Endodermal cell (in vitro differentiated cells): ENCODE measurements at regions not wholly inside any gene's neighbourhood (a gene's known extent, or its start where the extent isn't known, plus 50 kb on each side); places are given as distances from the start of the nearest gene placed in this dataset.

ENCODE experiments used
- DNase-seq: peaks from one replicate; pipeline ENCODE4 v3.0.0-alpha.2; 2017
- H3K27ac ChIP-seq: 2 replicates; pipeline ENCODE4 v1.5.1; 2013; ENCODE audit warnings: mild to moderate bottlenecking, low read depth, low read length, moderate library complexity
- H3K27me3 ChIP-seq: 2 replicates; pipeline ENCODE4 v1.6.1; 2013; ENCODE audit warnings: mild to moderate bottlenecking, low read length, moderate library complexity; ENCODE audit not compliant: insufficient read depth, control insufficient read depth, poor library complexity, severe bottlenecking
- H3K36me3 ChIP-seq: 2 replicates; pipeline ENCODE4 v1.7.0; 2013; ENCODE audit warnings: mild to moderate bottlenecking, low read length, moderate library complexity; ENCODE audit not compliant: control insufficient read depth, insufficient read depth
- H3K4me1 ChIP-seq: one replicate; pipeline ENCODE4 v1.7.0; 2013; ENCODE audit warnings: low read length; ENCODE audit not compliant: control insufficient read depth, insufficient read depth
- H3K4me3 ChIP-seq: 2 replicates; pipeline ENCODE4 v1.5.1; 2013; ENCODE audit warnings: mild to moderate bottlenecking, low read length, moderate library complexity
- H3K9ac ChIP-seq: 2 replicates; pipeline ENCODE4 v1.6.1; 2013; ENCODE audit warnings: mild to moderate bottlenecking, low read length, moderate library complexity; ENCODE audit not compliant: poor library complexity, severe bottlenecking; ENCODE audit errors: extremely low read depth
- H3K9me3 ChIP-seq: 2 replicates; pipeline ENCODE4 v1.6.1; 2013; ENCODE audit warnings: mild to moderate bottlenecking, low read length, moderate library complexity; ENCODE audit not compliant: control insufficient read depth
- H3K27ac Mint-ChIP-seq: 2 replicates; pipeline ENCODE4 v1.8.0; 2020; ENCODE audit warnings: mixed read lengths
- H3K27me3 Mint-ChIP-seq: 2 replicates; pipeline ENCODE4 v1.8.0; 2021; ENCODE audit warnings: mild to moderate bottlenecking, mixed read lengths; ENCODE audit not compliant: insufficient read depth
- H3K36me3 Mint-ChIP-seq: 2 replicates; pipeline ENCODE4 v1.8.0; 2020; ENCODE audit warnings: low read depth, mixed read lengths
- H3K4me1 Mint-ChIP-seq: 2 replicates; pipeline ENCODE4 v1.8.0; 2020; ENCODE audit warnings: mixed read lengths
- H3K4me3 Mint-ChIP-seq: 2 replicates; pipeline ENCODE4 v1.8.0; 2020; ENCODE audit warnings: mild to moderate bottlenecking, moderate library complexity, mixed read lengths
- H3K9me3 Mint-ChIP-seq: 2 replicates; pipeline ENCODE4 v1.8.0; 2020; ENCODE audit warnings: mild to moderate bottlenecking, mixed read lengths
- CTCF ChIP-seq: fragments of 200-600 bp; sonication (generic); conservative IDR thresholded peaks from 2 replicates; pipeline ENCODE4 v1.5.0; 2021; ENCODE audit warnings: antibody characterized with exemption, mild to moderate bottlenecking
- WGBS, 2 experiments: methylation state at CpG; one replicate each; pipeline versions ENCODE4 v1.1.5 to v1.1.7; 2013; ENCODE audit warnings: missing lambda C conversion rate in 2 of 2, mixed read lengths in 1 of 2; ENCODE audit not compliant: insufficient coverage in 1 of 2, insufficient read length in 1 of 2; 5-methylcytosine and 5-hydroxymethylcytosine counted together

- Mint-ChIP-seq H3K27me3 (no peaks in the 10 kb centered on the region), H3K4me3 (no peak overlapping the region), H3K27ac (no peak overlapping the region), H3K36me3 (no peaks in the 10 kb centered on the region), H3K9me3 (peaks cover 10% of the 10 kb centered on the region), H3K4me1 (no peaks in the 10 kb centered on the region)
- no peak overlapping the region for H3K4me3 ChIP-seq
- H3K9me3 ChIP-seq = peaks cover 6% of the 10 kb centered on the region
- no peak for TF ChIP-seq CTCF
- no peak overlapping the region for H3K27ac ChIP-seq
- H3K9ac ChIP-seq = no peak overlapping the region
- no peaks in the 10 kb centered on the region for H3K27me3 ChIP-seq
- DNase-seq = no peak
- no peaks in the 10 kb centered on the region for H3K36me3 ChIP-seq
- H3K4me1 ChIP-seq = no peaks in the 10 kb centered on the region
Measured at GRCh38 chr14:82345184-82345583, 811.5 kb upstream of the SEL1L start.

- no peak overlapping the region for H3K4me3 ChIP-seq
- no peaks in the 10 kb centered on the region for H3K27me3 ChIP-seq
- Mint-ChIP-seq H3K27me3 (no peaks in the 10 kb centered on the region), H3K4me1 (no peaks in the 10 kb centered on the region), H3K9me3 (peaks cover 4% of the 10 kb centered on the region), H3K4me3 (no peak overlapping the region), H3K27ac (no peak overlapping the region), H3K36me3 (no peaks in the 10 kb centered on the region)
- DNase-seq = no peak
- no peak overlapping the region for H3K9ac ChIP-seq
- no peak overlapping the region for H3K27ac ChIP-seq
- no peaks in the 10 kb centered on the region for H3K4me1 ChIP-seq
- H3K9me3 ChIP-seq = no peaks in the 10 kb centered on the region
- no peak for TF ChIP-seq CTCF
- no peaks in the 10 kb centered on the region for H3K36me3 ChIP-seq
Measured at GRCh38 chr14:82354126-82354525, 820.5 kb upstream of the SEL1L start.

- Mint-ChIP-seq H3K27ac (no peak overlapping the region), H3K4me3 (no peak overlapping the region), H3K36me3 (no peaks in the 10 kb centered on the region), H3K27me3 (no peaks in the 10 kb centered on the region), H3K9me3 (no peaks in the 10 kb centered on the region), H3K4me1 (no peaks in the 10 kb centered on the region)
- no peaks in the 10 kb centered on the region for H3K36me3 ChIP-seq
- DNase-seq = no peak
- WGBS, 2 experiments = 83 to 91% methylated on average over 3 of the region's 3 CpGs
- H3K27ac ChIP-seq = no peak overlapping the region
- no peak overlapping the region for H3K9ac ChIP-seq
- TF ChIP-seq CTCF = no peak
- H3K4me3 ChIP-seq = no peak overlapping the region
- no peaks in the 10 kb centered on the region for H3K4me1 ChIP-seq
- H3K9me3 ChIP-seq = no peaks in the 10 kb centered on the region
- H3K27me3 ChIP-seq = no peaks in the 10 kb centered on the region
Measured at GRCh38 chr14:82359201-82359600, 825.5 kb upstream of the SEL1L start.
